ENCODE measurements at regions not wholly inside any gene's neighbourhood (a gene's known extent, or its start where the extent isn't known, plus 50 kb on each side); places are given as distances from the start of the nearest gene placed in this dataset.

GRCh38 chrX:3962511-3963311 lies 249.3 kb upstream of the PRKX start:
- Histone ChIP-seq H3K27me3 (no peaks in the 10 kb centered on the region), H3K36me3 (no peaks in the 10 kb centered on the region), H3K4me1 (no peaks in the 10 kb centered on the region), H3K9me3 (no peaks in the 10 kb centered on the region), H3K27ac (no peak overlapping the region), H3K4me3 (no peak overlapping the region)
- TF ChIP-seq, protein P1, sequence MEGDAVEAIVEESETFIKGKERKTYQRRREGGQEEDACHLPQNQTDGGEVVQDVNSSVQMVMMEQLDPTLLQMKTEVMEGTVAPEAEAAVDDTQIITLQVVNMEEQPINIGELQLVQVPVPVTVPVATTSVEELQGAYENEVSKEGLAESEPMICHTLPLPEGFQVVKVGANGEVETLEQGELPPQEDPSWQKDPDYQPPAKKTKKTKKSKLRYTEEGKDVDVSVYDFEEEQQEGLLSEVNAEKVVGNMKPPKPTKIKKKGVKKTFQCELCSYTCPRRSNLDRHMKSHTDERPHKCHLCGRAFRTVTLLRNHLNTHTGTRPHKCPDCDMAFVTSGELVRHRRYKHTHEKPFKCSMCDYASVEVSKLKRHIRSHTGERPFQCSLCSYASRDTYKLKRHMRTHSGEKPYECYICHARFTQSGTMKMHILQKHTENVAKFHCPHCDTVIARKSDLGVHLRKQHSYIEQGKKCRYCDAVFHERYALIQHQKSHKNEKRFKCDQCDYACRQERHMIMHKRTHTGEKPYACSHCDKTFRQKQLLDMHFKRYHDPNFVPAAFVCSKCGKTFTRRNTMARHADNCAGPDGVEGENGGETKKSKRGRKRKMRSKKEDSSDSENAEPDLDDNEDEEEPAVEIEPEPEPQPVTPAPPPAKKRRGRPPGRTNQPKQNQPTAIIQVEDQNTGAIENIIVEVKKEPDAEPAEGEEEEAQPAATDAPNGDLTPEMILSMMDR (IDR thresholded peaks at IDR 0.05) = peak in 3 of 6 experiments; percentile 9 to 25 (median 19)
- no peak for TF ChIP-seq POLR2A (IDR thresholded peaks at IDR 0.05)
- no peak for DNase-seq

DNA sequence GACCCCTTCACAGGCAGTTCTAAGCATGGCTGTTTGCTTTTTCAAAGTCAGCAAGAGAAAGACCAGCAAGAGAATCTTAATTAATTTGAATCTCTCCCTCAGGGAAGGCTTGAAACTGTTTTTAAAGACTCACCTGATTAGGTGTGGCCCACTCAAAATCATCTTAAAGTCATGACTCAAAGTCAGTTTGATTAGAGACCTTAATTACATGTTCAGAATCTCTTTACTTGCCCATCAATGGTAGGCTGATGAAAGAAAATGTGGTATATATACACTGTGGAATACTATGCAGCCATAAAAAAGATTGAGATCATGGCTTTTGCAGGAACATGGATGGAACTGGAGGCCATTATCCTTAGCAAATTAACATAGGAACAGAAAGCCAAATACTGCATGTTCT lies 247.5 kb upstream of the PRKX start:
- TF ChIP-seq, protein P1 (IDR thresholded peaks at IDR 0.05) = no peak
- no peak for TF ChIP-seq POLR2A (IDR thresholded peaks at IDR 0.05)
- H3K27ac ChIP-seq = no peak overlapping the region
- H3K4me3 ChIP-seq = no peak overlapping the region
- H3K9me3 ChIP-seq = no peaks in the 10 kb centered on the region
- H3K27me3 ChIP-seq = no peaks in the 10 kb centered on the region
- H3K36me3 ChIP-seq = no peaks in the 10 kb centered on the region
- DNase-seq = no peak
- no peaks in the 10 kb centered on the region for H3K4me1 ChIP-seq

DNA sequence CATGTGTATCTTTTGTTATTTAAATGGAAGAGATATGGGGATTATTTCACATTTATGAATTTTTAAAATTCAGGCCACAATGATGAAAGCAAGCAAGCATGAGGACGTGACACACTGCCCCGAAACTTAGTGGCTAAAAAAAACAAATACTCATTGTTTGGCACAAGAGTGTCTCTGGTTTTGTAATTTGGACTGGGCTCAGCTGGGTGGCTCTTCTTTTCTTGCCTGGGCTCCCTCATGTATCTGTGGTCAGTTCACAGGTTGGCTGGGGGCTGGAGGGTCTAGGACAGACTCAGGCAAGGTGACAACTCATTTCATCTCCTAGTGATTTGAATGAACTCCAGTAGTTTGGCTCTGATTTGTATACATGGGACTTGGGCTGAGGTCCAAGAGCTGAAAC lies 238.4 kb upstream of the PRKX start:
- H3K4me3 ChIP-seq = no peak overlapping the region
- H3K36me3 ChIP-seq = no peaks in the 10 kb centered on the region
- no peak overlapping the region for H3K27ac ChIP-seq
- no peaks in the 10 kb centered on the region for H3K27me3 ChIP-seq
- DNase-seq = no peak
- H3K4me1 ChIP-seq = no peaks in the 10 kb centered on the region
- TF ChIP-seq, protein P1 (IDR thresholded peaks at IDR 0.05) = no peak
- no peak for TF ChIP-seq POLR2A (IDR thresholded peaks at IDR 0.05)
- no peaks in the 10 kb centered on the region for H3K9me3 ChIP-seq

DNA sequence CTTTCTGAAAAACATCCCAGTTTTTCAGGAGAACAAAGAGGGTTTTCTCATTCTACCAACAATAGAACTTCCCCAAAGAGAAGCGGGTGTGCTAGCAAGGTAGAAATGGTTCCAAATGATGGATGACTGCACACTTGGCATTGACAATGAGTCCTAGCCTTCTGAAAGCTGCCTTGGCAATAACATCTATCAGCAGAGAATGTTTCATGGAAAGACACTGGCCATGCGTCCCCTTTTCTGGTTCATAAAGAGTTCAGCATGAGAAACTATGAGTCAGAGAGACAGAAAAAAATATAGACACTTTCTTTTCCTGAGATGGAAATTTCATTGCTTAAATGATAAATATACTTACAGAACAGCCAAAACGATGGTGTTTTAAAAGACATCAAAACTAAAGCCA lies 236.9 kb upstream of the PRKX start:
- Histone ChIP-seq H3K4me3 (no peak overlapping the region), H3K9me3 (no peaks in the 10 kb centered on the region), H3K36me3 (no peaks in the 10 kb centered on the region), H3K27ac (no peak overlapping the region), H3K27me3 (no peaks in the 10 kb centered on the region), H3K4me1 (no peaks in the 10 kb centered on the region)
- TF ChIP-seq, protein P1 (IDR thresholded peaks at IDR 0.05) = no peak
- TF ChIP-seq POLR2A (IDR thresholded peaks at IDR 0.05) = no peak
- no peak for DNase-seq

GRCh38 chrX:3943965-3944364 lies 230.5 kb upstream of the PRKX start:
- no peak for DNase-seq
- no peaks in the 10 kb centered on the region for H3K4me1 ChIP-seq
- H3K27ac ChIP-seq = no peak overlapping the region
- no peaks in the 10 kb centered on the region for H3K36me3 ChIP-seq
- H3K27me3 ChIP-seq = no peaks in the 10 kb centered on the region
- H3K9me3 ChIP-seq = no peaks in the 10 kb centered on the region
- TF ChIP-seq POLR2A (IDR thresholded peaks at IDR 0.05) = no peak
- TF ChIP-seq, protein P1 (IDR thresholded peaks at IDR 0.05) = no peak
- H3K4me3 ChIP-seq = no peak overlapping the region

Data from Peyer's patch (tissue), 4 donors.